ENCODE measurements at regions not wholly inside any gene's neighbourhood (a gene's known extent, or its start where the extent isn't known, plus 50 kb on each side); places are given as distances from the start of the nearest gene placed in this dataset.

DNA sequence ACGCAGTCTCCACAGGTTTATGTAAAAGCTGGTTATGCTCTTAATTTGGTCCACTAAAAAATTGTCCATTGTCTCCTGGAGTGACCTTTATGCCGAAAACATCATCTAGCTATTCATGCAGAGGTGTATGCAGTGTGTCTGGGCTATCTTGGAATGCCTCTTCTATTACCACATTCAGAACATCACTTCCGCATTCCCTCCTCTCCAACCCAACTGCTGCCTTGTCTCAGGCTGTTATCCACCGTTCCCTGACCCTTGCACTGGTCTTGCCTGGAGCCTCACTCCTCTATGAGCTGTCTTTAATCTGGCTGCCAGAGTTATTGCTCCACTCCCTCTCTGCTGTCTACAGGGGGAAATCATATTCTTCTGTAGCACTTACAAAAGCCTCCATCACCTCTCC, 214.1 kb upstream of the ANKRD55 start:
- H3K27ac ChIP-seq (ENCODE audit: insufficient read length, low read depth, low read length): no peak overlapping the region
- no peak overlapping the region; a peak in 1 of 7 replicates for H3K27ac Mint-ChIP-seq
- no peak overlapping the region for H3K4me3 Mint-ChIP-seq
- H2AFZ ChIP-seq (ENCODE audit: low read length): no peak overlapping the region
- H3K36me3 Mint-ChIP-seq (ENCODE audit: insufficient read depth in 1 of 3, low read depth in 3 of 3): no peaks in the 10 kb centered on the region
- H3K9me3 Mint-ChIP-seq: no peaks in the 10 kb centered on the region
- H4K5ac ChIP-seq (ENCODE audit: insufficient read length, low read depth, low read length): no peak overlapping the region
- H3K23me2 ChIP-seq (ENCODE audit: insufficient read length, low read depth, low read length, poor library complexity, severe bottlenecking): no peaks in the 10 kb centered on the region
- no peak overlapping the region for H3K14ac ChIP-seq (ENCODE audit: insufficient read depth, low read length)
- no peaks in the 10 kb centered on the region for H3K79me2 ChIP-seq (ENCODE audit: insufficient read depth, low read length)
- H3K4me1 Mint-ChIP-seq: no peaks in the 10 kb centered on the region
- no peaks in the 10 kb centered on the region for H3K4me1 ChIP-seq (ENCODE audit: insufficient read depth, low read length)
- H2BK20ac ChIP-seq (ENCODE audit: low read depth, low read length, poor library complexity, severe bottlenecking): no peak overlapping the region
- H3K27me3 ChIP-seq (ENCODE audit: insufficient read depth, low read length): no peaks in the 10 kb centered on the region
- TF ChIP-seq, protein P1, sequence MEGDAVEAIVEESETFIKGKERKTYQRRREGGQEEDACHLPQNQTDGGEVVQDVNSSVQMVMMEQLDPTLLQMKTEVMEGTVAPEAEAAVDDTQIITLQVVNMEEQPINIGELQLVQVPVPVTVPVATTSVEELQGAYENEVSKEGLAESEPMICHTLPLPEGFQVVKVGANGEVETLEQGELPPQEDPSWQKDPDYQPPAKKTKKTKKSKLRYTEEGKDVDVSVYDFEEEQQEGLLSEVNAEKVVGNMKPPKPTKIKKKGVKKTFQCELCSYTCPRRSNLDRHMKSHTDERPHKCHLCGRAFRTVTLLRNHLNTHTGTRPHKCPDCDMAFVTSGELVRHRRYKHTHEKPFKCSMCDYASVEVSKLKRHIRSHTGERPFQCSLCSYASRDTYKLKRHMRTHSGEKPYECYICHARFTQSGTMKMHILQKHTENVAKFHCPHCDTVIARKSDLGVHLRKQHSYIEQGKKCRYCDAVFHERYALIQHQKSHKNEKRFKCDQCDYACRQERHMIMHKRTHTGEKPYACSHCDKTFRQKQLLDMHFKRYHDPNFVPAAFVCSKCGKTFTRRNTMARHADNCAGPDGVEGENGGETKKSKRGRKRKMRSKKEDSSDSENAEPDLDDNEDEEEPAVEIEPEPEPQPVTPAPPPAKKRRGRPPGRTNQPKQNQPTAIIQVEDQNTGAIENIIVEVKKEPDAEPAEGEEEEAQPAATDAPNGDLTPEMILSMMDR (conservative IDR thresholded peaks at IDR 0.05): no peak
- H2BK12ac ChIP-seq (ENCODE audit: insufficient read length, low read depth, low read length): no peak overlapping the region
- no peak overlapping the region for H3T11ph ChIP-seq (ENCODE audit: low read length)
- H2AK5ac ChIP-seq (ENCODE audit: insufficient read length, low read length): no peak overlapping the region
- no CpG with 5 or more reads among the region's 4 CpGs for WGBS (ENCODE audit: extremely low coverage, insufficient read length, low lambda C conversion rate)
- no peaks in the 10 kb centered on the region for H3K79me1 ChIP-seq (ENCODE audit: insufficient read depth, low read depth, low read length, poor library complexity, severe bottlenecking)
- H3K9me3 ChIP-seq (ENCODE audit: control insufficient read depth, low read depth, low read length): no peaks in the 10 kb centered on the region
- H4K8ac ChIP-seq (replicated peaks; ENCODE audit: insufficient read length, low read depth, low read length): no peak overlapping the region
- H3K23ac ChIP-seq (ENCODE audit: insufficient read length, low read depth, low read length): no peak overlapping the region
- H2BK120ac ChIP-seq (ENCODE audit: low read depth, low read length, poor library complexity, severe bottlenecking): no peak overlapping the region
- H3K4ac ChIP-seq (ENCODE audit: low read depth, low read length): no peak overlapping the region
- H4K20me1 ChIP-seq (ENCODE audit: control insufficient read depth, insufficient read depth, insufficient read length): no peaks in the 10 kb centered on the region
- H3K4me2 ChIP-seq (ENCODE audit: insufficient read depth, insufficient read length, low read length): no peak overlapping the region
- peaks cover 2% of the 10 kb centered on the region; the same call in 1 of the 2 replicates for H3K27me3 Mint-ChIP-seq (ENCODE audit: low read depth)
- no peak overlapping the region for H4K91ac ChIP-seq (ENCODE audit: insufficient read length, low read depth, low read length)
- no peak overlapping the region for H3K18ac ChIP-seq (ENCODE audit: insufficient read length, low read depth, low read length)
- no peak overlapping the region for H3K9ac ChIP-seq (ENCODE audit: extremely low read depth, insufficient read length, low read length)
- no peak for DNase-seq
- H2BK15ac ChIP-seq (ENCODE audit: low read depth, low read length): no peak overlapping the region
- no peak overlapping the region for H3K56ac ChIP-seq (ENCODE audit: insufficient read length, low read depth, low read length)
- H2BK5ac ChIP-seq (ENCODE audit: insufficient read length, low read length): no peak overlapping the region

Measured in H9 (cell line).